ENCODE measurements at regions not wholly inside any gene's neighbourhood (a gene's known extent, or its start where the extent isn't known, plus 50 kb on each side); places are given as distances from the start of the nearest gene placed in this dataset.
"Not testable (repeated sequence)": the region's sequence is repeated elsewhere in the genome, so short reads cannot be mapped to it uniquely, and the experiment has no call there.

DNA sequence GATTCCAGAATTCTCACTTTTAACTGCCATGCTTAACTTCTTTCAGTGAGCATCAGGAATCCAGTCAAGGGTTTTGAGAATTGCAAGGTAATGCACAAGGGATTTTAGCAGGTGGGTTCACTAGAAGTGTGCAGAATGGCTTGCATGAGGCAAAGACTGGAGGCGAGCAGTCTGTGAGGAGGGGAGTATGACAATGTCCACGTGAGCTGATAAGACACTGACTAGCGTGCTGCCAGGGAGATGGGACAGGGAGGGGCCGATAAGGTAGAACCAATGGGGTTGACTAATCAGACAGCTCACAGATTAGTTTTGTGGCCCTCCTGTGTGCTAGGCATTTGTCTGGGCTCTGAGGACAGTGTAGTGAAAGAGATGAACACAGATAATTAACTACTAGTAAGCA lies 102.0 kb upstream of the DAZL start:
- no peak for DNase-seq (ENCODE audit: low read depth in 1 of 2, low spot score in 1 of 2)

DNA sequence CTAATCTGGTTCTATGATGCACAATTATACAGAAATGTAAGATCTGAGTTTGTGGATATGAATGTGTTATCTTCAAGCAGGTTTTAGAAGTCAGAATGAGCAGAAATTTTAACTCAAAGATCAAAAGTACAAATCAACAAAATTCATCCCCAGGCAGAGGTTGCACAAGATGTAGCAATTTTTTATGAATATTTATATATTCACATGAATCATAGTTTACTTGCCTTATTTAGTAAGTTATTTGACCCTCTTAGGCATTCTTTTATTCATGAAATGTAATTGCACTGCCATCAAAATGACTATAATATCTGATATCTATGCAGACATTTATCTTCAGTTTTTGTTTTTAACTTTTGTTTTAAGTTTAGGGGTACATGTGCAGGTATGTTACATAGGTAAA lies 103.1 kb upstream of the DAZL start:
- no peak for DNase-seq (ENCODE audit: low read depth in 1 of 2, low spot score in 1 of 2)

DNA sequence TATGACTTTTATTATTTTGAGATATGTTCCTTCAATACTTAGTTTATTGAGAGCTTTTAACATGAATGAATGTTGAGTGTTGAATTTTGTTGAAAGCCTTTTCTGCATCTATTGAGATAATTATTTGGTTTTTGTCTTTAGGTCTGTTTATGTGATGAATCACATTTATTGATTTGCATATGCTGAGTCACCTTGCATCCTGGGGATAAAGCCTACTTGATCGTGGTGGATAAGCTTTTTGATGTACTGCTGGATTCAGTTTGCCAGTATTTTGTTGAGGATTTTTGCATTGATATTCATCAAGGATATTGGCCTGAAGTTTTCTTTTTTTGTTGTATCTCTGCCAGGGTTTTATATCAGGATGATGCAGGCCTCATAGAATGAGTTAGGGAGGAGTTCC lies 106.5 kb upstream of the DAZL start:
- DNase-seq (ENCODE audit: low read depth in 1 of 2, low spot score in 1 of 2), result not testable (repeated sequence)

DNA sequence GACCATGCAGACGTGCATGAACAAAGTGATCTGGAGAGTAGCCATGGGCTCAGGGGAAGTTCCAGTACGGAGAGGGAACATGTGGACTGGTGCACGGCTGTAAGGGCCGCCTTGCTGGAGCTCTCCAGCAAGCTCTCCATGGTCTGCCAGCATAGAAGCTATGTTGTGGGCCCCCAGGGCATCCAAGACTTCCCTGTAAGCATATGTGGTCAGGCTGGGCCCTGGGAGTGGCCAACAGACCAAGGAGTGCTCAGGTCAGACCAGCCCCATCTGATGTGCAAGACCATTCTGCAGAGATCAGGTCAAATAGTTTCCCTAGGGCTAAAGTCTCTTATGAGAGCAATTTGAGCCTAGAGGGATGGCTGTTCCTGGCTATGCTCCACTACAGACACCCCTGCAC lies 110.1 kb upstream of the DAZL start:
- DNase-seq (ENCODE audit: low read depth in 1 of 2, low spot score in 1 of 2), result no peak

DNA sequence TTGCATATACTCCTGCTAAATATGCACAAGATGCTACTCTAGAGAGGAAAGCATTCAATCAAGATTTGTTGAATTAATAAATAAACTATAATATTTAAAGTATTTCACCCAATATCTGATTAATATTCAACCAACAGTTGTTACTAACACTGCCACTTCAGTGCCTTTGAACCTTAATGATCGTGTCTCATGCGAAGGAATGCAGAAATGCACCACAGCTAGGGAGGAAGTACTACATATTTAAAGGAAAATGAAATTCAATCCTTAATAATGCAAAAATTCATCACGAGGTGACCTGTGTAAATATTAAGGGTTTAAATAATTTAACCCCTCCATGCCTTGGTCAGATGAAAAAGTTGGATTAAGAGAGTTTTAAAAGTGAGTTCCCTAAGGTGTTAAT lies 114.2 kb upstream of the DAZL start:
- no peak for DNase-seq (ENCODE audit: low read depth in 1 of 2, low spot score in 1 of 2)

DNA sequence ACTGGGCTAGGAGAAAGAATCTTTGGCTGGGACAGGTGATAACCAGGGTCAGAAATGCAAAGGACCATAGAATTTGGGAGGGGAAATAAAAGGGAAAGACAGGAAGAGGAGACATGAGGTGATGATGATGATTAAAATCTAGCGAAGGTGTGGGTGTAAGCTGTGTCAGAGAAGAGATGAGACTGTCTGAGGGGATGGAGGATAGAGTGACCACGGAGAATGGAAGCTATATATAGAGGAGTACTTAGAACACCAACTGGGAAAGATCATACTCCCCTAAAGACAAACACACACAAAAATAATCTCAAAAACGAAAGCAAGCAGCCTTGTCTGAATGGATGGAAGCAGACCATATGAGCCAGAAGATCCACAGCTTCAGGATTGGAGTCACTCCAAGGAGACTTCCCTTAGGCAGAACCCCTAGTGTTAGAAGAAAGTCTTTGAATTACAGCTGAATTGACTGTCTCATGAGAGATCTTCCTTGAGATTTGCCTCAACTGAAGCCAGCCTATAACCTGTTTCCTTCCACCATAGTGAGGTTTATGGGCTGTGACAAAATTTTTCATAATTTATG lies 115.2 kb upstream of the DAZL start:
- DNase-seq (ENCODE audit: low read depth in 1 of 2, low spot score in 1 of 2), result no peak

DNA sequence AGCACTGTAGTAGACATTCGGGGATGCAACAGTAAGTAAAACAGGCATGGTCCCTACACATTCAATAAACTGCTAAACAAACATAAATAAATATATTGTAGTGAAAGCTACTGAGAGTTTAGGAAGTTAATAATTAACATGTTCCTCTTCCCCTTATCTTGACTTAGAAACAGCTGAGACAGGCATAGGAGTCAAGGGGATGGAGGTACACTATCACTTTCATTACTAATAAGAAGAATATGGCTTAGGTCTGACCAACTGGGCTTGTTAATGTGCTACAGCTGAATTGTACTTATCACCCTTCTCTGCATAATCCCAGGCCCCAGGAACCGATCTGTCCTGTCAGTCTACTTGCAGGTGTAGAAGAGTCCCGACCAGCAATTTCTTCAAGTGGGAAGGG lies 116.3 kb upstream of the DAZL start:
- DNase-seq (ENCODE audit: low read depth in 1 of 2, low spot score in 1 of 2), result no peak

DNA sequence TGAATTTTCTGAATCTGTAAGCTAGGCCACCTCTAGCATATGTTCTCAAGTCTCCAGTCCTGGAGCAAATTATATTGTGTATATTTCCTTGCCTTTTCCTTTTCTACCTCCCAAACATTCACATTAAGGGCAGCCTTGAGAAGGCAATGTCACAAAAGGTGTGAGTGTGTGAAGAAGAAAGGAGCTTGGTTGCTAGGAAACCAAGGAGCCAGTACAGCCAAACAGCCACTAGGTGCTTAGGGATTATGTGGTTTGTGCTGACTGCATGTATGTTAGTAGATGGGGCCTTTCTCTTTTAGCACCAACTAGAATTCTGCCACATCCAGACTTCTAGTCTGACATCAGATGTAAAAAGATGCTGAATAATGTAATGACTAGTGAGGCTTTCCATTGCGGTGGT lies 118.8 kb upstream of the DAZL start:
- DNase-seq (ENCODE audit: low read depth in 1 of 2, low spot score in 1 of 2), result no peak

DNA sequence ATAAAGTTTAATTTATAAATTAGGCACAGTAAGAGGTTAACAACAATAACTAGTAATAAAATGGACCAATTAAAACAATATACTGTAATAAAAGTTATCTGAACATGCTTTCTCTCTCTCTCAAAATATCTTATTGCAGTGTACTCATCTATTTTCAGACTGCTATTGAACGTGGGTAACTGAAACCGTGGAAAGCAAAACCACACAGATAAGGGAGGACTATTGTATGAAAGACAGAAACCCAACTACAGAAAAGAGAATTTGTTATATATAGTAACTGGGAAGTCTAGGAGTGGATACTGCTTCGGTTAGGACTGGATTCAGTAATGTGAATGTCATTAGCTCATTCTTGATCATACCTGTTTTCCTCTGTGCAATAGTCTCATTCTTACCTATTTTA lies 119.3 kb upstream of the DAZL start:
- DNase-seq (ENCODE audit: low read depth in 1 of 2, low spot score in 1 of 2), result no peak

DNA sequence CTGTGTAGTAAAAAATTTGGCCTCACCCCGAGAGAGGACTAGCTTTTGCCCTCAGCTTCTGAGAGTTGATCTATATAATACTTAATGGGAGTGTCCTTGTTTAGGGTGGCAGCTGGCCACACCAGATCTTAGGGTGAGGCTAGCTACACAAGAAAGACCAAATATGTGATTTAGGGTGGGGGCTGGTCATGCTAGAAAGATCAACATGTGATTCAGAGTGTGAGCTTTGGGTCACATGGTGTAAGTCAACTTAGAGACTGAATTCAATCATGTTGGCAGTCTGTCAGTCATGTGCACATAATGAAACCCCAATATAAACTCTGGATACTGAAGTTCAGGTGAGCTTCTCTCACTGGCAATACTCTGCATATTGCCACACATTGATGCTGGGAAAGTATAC lies 120.7 kb upstream of the DAZL start:
- no peak for DNase-seq (ENCODE audit: low read depth in 1 of 2, low spot score in 1 of 2)

DNA sequence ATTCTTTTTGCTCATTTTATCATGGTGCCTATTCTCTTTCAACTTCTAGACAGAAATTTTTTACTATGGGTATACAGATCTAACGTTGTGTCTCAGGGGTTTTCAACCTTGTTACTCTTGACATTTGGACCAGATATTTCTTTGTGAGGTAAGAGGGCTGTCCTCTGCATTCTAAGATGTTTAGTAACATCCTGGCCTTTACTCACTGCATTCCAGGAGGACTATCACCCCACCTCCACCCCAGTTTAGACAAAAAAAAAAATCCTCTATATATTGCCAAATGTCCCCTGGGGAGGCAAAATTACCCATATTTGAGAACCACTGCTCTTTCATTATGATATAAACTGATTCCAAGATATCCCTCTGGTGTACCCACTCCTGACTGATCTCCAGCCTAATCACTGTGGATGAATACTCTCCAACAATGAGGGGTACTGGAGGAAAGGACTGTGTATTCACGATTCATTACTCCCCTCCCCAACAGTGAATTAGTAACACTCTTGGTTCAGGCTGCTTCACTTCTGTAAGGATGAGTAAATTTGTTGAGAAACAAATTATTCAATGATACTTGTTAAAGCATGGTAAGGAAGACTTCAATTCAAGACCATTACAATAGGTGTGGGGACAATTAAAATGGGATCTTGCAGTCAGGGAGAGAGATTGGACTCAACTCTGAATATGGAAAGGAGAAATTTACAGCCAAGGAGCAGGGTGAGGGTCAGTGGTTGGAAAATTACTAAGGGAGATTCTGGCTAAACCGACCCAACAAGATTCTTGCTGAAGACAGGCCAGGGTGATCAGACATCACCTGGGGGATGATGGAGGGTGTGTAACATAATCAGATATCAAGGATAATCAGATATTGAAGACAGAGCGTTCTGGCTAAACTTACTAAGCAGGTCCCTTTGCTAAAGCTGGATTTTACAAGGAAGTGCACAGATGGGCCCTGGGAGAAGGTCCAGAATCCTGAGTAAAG lies 123.8 kb upstream of the DAZL start:
- DNase-seq (ENCODE audit: low read depth in 1 of 2, low spot score in 1 of 2), result no peak

DNA sequence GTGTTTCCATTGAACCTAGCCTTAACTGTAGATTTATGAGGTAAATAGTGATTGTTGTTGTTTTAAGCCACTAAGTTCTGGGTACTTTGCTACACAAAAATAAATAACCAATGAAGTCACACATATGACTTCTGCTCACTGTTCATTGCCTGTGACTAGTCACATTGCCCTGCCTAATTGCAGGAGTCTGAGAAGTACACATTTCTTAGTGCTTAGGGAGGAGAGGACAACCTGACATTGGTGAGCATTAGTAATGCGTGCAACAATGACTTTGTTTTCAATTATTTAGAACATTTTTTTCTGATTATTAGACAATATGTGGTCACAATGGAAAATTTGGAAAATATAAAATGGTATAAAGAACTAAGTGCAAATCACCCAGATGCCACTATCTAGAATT lies 133.2 kb upstream of the DAZL start:
- no peak for DNase-seq (ENCODE audit: low read depth in 1 of 2, low spot score in 1 of 2)

DNA sequence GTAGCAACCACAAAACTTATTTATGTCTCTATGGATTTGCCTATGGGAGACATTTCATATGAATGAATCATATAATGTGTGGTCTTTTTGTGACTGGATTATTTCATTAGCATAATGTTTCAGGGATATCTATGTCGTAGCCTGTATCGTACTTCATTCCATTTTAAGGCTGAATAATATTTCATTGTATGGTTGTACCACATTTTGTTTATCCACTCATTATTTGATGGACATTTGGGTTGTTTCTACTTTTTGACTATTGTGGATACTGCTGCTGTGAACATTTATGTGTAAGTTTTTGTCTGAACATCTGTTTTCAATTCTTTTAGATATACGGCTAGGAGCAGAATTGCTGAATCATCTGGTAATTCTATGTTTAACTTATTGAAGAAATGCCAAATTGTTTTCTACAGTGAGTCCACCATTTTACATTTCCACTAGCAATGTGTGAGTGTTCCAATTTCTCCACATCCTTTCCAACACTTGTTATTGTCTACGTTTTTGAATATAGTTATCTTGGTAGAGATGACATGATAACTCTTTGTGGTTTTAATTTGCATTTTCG lies 134.4 kb upstream of the DAZL start:
- no peak for DNase-seq (ENCODE audit: low read depth in 1 of 2, low spot score in 1 of 2)

DNA sequence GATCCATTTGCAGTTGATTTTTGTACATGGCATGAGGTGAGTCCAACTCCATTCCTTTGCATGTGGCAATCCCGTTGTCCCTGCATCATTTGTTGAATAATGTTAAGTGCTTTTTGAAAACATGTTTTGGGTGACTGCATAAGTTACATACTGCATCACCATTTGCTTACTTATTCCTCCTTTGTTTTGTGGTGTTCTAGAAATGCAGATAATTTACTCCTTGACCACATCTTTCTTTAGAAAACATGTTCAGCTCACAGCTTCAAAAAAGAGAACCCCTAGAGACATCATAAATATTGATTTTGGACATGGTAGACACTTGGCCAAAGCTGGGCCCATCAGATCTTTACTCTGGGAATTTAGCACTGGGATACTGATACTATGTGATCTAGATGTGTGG lies 135.3 kb upstream of the DAZL start:
- no peak for DNase-seq (ENCODE audit: low read depth in 1 of 2, low spot score in 1 of 2)

DNA sequence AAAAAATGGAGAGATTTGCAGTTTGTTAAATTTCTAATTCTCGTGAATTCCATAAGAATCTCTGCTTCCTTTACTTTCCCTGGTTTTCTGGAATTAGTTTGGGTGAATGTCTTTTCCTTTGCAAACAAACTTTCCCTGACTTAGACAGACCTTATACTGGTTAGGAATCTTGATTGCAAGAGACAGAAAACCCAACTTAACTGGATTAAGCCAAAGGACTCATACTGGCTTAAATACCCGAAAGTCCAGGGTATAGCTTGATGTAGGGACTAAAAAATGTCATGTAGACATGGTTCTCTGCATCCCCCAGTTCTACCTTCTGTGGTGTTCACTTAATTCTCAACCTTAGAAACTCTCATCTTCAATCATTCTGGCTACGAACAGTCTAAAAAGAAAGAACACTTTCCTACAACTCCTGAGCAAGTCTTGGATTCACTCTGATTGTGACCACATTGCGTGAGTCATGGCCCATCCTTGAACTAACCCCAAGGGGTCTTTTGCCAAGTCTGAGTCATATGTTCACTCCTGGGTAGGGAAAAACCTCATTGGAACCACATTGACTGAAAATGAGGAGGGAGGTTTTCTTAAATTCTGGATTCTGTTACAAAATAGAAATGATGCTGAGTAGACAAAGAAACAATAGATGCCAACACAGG lies 136.0 kb upstream of the DAZL start:
- DNase-seq (ENCODE audit: low read depth in 1 of 2, low spot score in 1 of 2), result no peak

DNA sequence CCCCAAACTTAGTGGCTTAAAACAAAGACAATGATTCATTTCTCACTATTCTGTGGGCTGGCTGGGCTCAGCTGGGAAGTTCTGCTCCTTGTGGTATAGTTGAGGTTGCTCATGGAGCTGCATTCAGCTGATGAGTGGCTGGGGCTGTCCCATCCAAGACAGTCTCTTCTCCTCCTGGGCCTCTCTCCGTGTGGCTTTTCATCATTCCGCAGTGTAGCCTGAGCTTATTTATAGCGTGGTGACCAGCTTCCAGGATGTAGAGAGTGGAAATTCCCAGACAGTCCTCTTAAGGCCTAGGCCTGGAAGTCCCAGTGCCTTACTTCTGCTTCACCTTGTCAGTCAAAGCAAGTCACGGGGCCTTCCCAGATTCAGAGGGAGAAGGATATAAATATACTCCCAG lies 136.7 kb upstream of the DAZL start:
- no peak for DNase-seq (ENCODE audit: low read depth in 1 of 2, low spot score in 1 of 2)

DNA sequence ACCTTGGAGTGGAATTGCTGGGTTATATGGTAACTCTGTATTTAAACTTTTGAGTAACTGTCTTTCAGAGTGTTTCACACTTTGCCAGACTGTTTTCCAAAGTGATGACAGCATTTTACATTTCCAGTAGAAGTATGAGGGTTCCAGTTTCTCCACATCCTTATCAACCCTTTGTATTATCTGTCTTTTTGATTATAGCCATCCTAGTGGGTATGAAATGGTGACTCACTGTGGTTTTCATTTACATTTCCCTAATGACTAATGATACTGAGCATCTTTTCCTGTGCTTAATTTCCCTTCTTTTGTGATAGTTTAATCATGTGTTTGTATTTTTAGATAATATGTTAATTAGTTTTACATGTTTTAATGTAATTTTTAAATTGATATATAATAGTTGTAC lies 138.1 kb upstream of the DAZL start:
- DNase-seq (ENCODE audit: low read depth in 1 of 2, low spot score in 1 of 2), result no peak

DNA sequence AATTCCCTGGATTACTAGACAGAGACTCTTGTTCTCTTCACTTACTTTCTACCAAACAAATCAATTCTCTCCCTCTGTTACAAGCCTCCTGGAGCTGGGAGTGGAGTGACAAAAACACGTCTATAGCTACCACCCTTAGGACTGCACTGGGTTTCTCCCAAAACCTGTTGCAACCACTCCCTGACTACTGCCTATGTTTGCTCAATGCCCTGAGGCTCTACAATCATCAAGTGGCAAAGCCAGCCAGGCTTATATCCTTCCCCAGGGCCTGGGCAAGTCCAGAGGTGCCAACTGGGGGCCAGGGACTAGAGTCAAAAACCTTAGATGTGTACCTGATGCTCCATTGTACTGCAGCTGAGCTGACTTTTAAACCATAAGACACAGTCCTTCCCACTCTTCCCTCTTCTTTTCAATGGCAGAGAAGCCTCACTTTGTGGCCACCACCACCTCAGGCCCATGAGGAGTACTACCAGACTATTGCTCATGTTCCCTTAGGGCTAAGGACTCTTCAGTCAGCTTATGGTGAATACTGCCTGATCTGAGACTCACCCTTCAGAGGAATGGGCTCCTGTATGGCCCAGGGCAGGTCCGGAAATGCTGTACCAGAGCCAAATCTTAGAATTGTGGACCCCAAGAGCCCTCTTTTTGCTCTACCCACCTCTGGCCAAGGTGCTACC lies 125.4 kb upstream of the PLCL2 start:
- no peak for DNase-seq (ENCODE audit: low read depth in 1 of 2, low spot score in 1 of 2)

DNA sequence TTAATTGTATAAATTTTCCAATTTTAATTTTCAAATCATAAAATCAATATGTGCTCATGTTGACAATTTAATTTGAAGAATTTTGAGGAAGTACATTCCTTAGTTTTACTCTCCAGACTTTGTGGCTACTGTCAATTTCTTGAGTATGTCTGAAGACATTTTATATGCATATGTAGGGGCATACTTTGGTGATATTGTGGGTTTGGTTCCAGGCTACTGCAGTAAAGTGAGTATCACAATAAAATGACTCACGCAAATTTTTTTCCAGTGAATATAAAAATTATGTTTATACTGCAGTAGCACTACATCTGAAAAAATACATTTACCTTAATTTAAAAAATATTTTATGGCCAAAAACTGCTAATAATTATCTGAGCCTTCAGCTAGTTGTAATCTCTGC lies 123.2 kb upstream of the PLCL2 start:
- no peak for DNase-seq (ENCODE audit: low read depth in 1 of 2, low spot score in 1 of 2)

DNA sequence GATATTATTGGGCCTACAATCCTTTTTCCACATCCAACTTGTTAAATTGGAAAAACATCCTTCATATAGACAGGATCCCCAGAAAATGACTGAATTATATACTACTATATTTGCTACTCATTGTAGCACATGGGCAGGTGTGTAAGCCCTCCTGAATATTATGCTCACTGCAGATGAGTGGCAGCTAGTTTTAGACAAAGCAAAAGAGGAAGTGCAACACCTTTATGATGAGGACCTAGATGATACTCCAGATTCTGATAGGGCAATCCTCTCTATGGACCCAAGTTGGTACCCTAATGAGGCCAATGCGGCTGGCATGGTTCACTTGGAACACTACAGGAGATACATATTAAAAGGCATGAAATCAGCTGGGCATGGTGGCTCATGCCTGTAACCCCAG lies 119.1 kb upstream of the PLCL2 start:
- DNase-seq (ENCODE audit: low read depth in 1 of 2, low spot score in 1 of 2), result no peak

DNA sequence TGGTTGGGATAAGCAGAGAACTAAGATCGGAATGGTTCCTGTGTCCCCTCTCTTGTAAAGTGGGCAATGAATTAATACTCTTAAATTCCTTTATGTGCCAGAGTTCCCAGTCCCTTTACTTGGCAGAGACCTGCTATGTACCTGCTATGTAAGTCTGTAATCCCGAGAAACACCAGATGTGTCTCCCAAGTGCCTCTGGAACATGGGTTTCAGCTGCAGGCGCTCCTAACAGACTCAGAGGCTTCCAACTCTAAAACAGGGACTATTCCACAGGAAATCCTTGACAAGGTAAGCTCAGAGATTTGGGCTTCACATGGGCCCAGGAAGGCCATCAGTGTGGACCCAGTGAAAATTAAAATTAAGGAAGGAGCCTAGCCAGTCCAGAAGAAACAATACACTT lies 117.7 kb upstream of the PLCL2 start:
- no peak for DNase-seq (ENCODE audit: low read depth in 1 of 2, low spot score in 1 of 2)

DNA sequence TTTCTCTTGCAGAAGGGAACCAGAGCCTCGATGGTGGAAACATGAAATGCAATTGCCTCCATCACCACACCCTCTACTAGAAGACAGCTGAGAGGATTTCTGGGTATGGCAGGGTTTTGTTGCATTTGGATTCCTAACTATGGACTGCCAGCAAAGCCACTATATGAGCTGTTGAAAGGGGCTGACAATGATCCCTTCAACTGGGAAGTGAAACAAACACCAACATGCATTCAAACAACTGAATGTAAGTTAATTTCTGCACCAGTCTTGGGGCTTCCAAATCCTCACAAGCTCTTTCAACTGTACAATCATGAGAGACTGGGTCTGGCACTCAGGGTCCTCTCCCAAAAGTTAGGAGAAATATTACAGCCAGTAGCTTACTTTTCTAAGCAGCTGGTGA lies 116.7 kb upstream of the PLCL2 start:
- no peak for DNase-seq (ENCODE audit: low read depth in 1 of 2, low spot score in 1 of 2)
